ENCODE measurements at regions not wholly inside any gene's neighbourhood (a gene's known extent, or its start where the extent isn't known, plus 50 kb on each side); places are given as distances from the start of the nearest gene placed in this dataset.

GRCh38 chr5:152116934-152117333 lies 192.3 kb upstream of the GLRA1 start:
- Histone ChIP-seq H3K9me3 (ENCODE audit: control insufficient read depth in 4 of 4, low read length in 3 of 4) (no peaks in the 10 kb centered on the region), H3K27me3 (ENCODE audit: control insufficient read depth in 4 of 4, insufficient read depth in 4 of 4, low read length in 3 of 4) (peaks cover 0 to 2% (median 0%) of the 10 kb centered on the region in 4 donors), H3K4me3 (ENCODE audit: low read depth in 1 of 3, low read length in 3 of 3) (no peak overlapping the region), H3K36me3 (ENCODE audit: control insufficient read depth in 4 of 4, insufficient read depth in 3 of 4, low read depth in 1 of 4, low read length in 3 of 4) (no peaks in the 10 kb centered on the region), H3K4me1 (ENCODE audit: control insufficient read depth in 4 of 4, insufficient read depth in 4 of 4, low read length in 3 of 4) (no peaks in the 10 kb centered on the region), H3K27ac (ENCODE audit: low read depth in 1 of 2, low read length in 2 of 2) (no peak overlapping the region), H3K9ac (ENCODE audit: low read depth in 1 of 2, low read length in 2 of 2) (no peak overlapping the region)
- TF ChIP-seq NR2F2 (IDR thresholded peaks at IDR 0.05) (no peak), RAD21 (IDR thresholded peaks at IDR 0.05) (no peak), HNF4A (conservative IDR thresholded peaks at IDR 0.05) (no peak), FOXA1 (IDR thresholded peaks at IDR 0.05) (no peak), RXRA (IDR thresholded peaks at IDR 0.05) (no peak), HNF4G (IDR thresholded peaks at IDR 0.05) (no peak), CTCF (IDR thresholded peaks at IDR 0.05; ENCODE audit: low read depth, low read length, missing input control) (no peak), JUND (IDR thresholded peaks at IDR 0.05) (no peak), YY1 (IDR thresholded peaks at IDR 0.05) (no peak), GABPA (IDR thresholded peaks at IDR 0.05 in 1 of 2, conservative IDR thresholded peaks at IDR 0.05 in 1 of 2) (no peak), SP1 (IDR thresholded peaks at IDR 0.05) (no peak), FOXA2 (IDR thresholded peaks at IDR 0.05) (no peak), ZBTB33 (IDR thresholded peaks at IDR 0.05) (no peak), ATF3 (IDR thresholded peaks at IDR 0.05) (no peak), TAF1 (conservative IDR thresholded peaks at IDR 0.05) (no peak), EGR1 (IDR thresholded peaks at IDR 0.05; ENCODE audit: low read depth in 2 of 2) (no peak)
- TF ChIP-seq, protein P1, sequence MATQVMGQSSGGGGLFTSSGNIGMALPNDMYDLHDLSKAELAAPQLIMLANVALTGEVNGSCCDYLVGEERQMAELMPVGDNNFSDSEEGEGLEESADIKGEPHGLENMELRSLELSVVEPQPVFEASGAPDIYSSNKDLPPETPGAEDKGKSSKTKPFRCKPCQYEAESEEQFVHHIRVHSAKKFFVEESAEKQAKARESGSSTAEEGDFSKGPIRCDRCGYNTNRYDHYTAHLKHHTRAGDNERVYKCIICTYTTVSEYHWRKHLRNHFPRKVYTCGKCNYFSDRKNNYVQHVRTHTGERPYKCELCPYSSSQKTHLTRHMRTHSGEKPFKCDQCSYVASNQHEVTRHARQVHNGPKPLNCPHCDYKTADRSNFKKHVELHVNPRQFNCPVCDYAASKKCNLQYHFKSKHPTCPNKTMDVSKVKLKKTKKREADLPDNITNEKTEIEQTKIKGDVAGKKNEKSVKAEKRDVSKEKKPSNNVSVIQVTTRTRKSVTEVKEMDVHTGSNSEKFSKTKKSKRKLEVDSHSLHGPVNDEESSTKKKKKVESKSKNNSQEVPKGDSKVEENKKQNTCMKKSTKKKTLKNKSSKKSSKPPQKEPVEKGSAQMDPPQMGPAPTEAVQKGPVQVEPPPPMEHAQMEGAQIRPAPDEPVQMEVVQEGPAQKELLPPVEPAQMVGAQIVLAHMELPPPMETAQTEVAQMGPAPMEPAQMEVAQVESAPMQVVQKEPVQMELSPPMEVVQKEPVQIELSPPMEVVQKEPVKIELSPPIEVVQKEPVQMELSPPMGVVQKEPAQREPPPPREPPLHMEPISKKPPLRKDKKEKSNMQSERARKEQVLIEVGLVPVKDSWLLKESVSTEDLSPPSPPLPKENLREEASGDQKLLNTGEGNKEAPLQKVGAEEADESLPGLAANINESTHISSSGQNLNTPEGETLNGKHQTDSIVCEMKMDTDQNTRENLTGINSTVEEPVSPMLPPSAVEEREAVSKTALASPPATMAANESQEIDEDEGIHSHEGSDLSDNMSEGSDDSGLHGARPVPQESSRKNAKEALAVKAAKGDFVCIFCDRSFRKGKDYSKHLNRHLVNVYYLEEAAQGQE (IDR thresholded peaks at IDR 0.05) = no peak
- TF ChIP-seq, protein P2, sequence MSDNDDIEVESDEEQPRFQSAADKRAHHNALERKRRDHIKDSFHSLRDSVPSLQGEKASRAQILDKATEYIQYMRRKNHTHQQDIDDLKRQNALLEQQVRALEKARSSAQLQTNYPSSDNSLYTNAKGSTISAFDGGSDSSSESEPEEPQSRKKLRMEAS (IDR thresholded peaks at IDR 0.05) = no peak
- DNase-seq (ENCODE audit: low spot score) = no peak
- WGBS = 81% methylated on average over 3 of the region's 3 CpGs

All from liver (tissue), 8 donors.